Left forelimb (tissue), 1 donor: ENCODE measurements at regions not wholly inside any gene's neighbourhood (a gene's known extent, or its start where the extent isn't known, plus 50 kb on each side); places are given as distances from the start of the nearest gene placed in this dataset.

Experiments
- DNase-seq: peaks from one replicate; pipeline ENCODE4 v3.0.0-alpha.2; 2018; ENCODE audit warnings: low spot score

DNA sequence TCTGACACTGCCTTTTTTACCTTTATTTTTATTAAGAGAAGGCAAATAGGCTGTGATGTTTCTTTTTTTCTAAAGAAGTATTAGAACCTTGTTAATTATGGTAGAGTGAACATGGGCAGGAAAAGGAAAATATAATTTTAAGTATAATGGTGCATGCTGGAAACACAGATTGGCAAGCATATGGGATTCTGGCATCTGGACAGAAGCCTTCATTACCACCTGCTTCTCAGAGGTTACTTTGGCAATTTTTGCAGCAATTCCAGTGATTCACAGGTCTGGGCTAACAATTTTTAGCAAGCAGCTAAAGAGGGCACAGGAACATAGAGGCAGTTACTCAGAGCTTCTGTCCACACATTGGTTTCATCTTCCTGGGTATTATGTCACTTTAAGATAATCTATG, 258.3 kb downstream of the DIPK2A start:
- no peak for DNase-seq

DNA sequence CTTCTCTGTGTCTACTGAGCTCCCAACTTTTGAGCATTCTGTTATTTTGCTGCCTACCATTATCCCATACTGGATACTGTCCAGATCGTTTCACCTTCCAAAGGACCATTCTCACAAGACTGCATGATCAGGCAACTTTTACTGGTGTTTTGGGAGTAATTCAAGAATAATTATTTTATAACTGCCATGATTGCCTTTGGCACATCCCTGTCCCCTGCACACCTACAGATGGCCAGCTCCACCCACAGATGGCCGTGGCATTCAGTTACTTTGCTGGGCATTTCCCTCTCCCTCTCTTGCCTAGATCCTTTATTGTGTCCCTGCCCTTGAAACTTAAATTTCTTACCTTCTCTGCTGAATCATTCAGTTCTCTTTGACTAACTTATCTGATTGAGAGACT, 263.9 kb downstream of the DIPK2A start:
- no peak for DNase-seq

DNA sequence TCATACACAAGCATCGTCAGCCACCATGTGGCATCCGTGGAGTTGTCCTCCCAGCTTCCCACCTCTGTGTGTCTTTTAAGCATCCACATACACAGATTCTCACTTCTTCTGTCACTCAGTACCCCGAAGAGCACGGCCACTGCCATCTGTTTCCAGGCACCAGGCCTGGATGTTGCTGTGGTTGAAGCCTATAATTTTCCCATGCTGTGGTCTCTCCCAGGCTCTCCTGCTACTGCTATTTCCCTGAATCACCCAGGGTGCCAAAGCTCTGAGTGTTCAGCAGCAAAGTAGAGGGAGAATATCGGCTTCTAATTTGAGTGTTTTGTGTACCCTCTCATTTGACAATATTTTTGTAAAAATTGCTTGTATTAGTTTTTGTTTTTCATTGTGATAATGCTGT, 265.7 kb downstream of the DIPK2A start:
- no peak for DNase-seq

DNA sequence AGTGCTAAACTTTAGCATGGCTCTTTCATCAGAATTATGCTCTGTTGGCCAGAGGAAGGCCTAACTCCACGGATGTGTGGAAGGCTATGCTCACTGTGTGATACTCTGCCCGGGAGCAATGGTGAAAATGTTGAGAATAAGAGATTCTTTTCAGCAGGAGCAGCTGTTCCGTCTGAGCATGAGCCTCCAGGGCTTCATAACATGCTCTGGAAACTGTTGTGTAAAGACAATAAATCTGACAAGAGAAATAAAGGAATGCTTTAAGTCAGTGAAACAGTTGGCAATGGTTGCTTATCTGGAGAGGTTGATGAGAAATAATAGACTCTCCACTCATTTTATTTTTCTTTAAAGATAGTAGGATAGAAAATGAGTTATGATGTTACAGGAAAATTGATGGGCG, 269.8 kb downstream of the DIPK2A start:
- no peak for DNase-seq

DNA sequence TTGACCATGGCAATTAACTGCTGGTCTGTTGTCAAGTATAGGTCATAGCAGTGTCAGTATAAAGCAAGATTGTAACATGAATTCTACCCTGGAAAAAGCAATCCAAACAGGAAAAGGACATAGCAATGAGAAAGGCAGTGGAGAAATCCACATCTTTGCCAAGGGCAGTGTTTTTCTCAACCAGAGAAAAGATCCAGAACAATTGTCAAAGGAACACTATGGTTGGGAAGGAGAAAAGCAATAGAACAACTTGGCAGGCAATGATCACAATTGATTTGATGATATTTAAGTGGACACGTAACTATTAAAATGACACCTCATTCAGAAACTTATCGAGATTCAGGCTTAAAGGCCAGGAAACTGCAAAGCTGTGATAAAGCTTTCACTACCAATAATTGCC, 271.1 kb downstream of the DIPK2A start:
- DNase-seq: no peak

DNA sequence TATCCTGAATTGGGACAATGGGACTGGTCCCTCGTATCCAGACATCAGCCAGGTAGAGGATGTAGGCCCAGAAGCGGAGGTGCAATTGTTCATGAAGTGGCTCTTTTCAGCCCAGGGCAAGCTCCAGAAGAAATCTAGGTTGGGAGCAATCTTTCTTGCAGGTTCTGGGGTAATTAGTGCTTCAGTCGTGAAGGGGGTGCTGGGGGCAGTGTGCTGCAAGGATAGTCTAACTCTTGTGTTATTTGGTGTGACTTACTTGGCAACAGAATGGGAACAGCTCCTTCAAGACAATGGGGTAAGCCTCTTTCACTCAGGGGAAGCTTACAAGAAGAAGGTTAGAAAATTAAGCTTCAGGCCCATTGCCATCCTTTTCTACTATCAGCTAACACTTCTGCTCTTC, 273.0 kb downstream of the DIPK2A start:
- no peak for DNase-seq

DNA sequence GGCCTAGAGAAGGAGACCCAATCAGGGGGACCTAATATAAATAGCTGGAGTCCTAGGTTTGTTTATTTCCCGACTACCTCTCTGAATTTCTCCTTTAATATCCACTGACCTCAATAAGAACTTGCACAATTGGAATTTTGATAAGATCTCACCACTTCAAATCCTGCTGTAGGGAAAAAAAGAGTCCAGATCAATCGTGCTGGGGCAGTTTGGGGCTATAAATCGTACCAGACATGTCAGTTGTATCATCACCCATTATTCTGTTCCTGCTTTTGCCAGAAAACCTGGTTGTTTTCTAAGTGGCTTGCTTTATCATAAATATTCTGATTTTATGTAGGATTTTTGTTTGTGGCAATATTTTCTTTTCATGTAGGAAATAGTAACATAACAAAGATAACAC, 281.3 kb downstream of the DIPK2A start:
- no peak for DNase-seq

DNA sequence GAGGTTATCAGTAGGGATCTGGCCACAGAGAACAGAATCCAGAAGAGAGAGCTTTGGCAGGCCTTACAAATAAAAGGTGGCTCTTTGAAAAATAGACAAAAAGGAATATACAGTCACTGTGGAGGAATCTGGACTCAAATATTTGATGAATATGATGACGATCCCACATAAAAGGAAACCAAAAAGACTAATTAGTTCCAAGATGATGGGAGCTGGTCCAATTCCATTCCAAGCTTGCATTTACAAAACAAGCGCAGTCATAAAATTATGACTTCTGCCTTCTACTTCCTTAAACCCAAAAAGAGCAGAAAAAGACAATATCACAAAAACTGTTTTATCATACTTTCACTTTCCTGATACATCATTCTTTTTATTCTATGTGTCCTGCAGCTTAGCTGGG, 285.8 kb downstream of the DIPK2A start:
- no peak for DNase-seq

DNA sequence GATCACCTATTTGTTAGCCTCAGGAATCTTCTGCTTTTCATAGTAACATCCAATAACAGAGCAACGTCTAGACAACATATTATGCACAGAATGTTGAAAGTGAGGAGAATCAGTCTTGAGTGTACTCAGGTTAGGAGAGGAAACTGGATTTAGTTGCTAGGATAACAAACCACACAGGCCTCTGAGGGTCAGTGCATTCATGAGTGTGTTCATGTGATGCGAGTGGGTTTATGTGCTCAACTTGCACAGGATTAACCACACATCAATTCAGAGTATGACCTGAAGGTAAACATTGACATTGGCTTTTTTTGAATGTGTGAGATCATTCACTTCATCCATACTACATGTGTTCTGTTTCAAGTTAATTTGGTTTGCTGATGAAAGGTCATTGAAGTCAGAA, 287.6 kb downstream of the DIPK2A start:
- no peak for DNase-seq

DNA sequence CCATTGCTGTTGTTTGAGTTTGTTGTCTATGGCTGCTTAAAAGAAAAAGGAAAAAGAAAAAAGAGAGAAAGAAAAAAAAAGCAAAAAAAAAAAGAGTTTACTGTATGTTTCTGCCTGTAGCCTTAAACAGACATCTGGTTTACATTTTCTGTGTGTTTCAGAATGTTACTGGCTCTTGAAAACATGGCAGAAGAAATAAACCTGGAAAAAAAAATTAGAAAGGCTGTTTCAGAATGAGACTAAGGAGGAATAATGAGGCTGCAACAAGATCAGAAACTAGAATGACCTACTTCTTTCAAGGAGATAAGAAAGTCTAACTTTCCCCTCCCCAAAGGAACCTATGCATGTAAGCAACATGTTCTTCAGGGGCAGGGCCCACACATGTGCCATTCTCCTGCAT, 292.1 kb downstream of the DIPK2A start:
- DNase-seq: no peak

DNA sequence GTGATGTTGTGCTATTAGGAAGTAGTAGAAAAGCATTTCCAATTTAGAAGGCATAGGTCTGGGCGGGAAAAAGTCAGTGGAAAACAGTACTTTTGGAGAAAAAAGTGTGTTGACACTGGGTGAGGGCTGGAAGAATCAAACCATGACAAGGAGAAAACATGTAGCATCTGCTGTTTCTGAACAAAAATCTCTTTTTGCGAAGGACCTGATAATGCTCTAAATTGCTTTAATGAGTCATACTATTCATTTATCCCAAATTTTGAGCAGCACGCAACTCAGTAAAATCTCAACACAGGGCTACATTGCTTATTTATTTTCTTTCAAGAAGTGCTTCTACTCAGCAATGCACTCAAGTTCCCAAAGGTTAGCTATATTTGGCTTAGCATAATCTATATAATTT, 292.7 kb downstream of the DIPK2A start:
- no peak for DNase-seq

DNA sequence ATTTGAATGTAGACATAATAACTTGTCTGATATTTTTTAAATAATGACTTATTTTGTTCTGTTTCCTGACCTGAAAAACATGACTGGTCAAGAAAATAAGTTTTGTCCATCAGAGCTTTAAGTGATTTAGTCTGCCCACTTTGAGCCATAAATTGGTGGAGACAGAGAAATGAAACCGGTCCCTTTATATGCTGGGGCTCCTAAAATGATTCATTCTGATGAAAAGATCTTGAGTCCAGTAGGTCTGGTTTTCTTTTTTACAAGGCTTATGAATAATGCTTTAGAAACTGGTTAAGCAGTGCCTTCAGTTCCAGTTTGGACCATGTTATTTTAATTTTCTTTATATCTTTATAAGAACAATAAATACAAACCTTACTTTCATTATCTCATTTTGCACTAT, 293.2 kb downstream of the DIPK2A start:
- DNase-seq: no peak

DNA sequence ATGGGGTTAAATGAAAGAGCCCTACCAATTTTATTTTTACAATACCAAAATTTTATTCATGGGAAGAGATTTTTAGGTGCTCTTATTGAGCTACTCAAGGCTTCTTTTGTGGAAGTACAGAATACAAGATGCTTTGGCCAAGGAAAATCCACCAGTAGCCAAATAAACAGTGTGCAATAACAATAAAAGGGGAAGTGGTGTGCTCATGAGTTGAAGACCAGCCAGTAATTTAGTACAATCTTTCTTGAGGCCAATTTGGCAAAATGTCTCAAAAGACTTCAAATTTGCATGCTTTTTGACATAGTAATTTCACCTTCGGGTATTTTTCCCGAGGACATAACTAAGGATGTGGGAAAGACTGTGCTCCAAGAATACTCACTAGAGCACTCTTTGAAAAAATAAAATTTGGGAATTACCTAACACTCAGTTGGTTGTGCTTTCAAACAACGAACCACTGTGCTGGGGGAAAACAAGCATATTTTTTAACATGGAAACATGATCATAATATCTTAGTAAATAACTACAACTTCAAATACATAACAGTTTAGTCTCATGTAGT, 294.0 kb downstream of the DIPK2A start:
- no peak for DNase-seq

DNA sequence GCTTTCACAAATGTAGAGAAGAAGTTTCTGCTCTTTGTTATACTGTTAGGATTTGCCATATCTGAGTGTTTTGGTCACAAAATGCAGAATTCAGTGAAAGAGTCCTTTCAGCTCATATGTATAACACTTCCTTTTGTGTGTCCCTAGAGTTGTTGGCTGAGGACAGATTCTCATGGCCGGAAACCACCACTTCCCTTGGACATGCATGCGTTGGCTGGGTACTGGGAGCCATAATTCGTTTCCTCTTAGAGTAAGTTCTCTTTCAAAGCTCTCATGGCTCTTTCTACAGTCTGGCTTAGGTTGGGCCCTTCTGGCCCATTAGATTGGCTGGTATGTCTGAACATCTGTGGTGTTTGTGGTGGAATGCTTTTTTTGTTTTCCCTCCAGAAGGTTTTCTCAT, 298.5 kb downstream of the DIPK2A start:
- no peak for DNase-seq

DNA sequence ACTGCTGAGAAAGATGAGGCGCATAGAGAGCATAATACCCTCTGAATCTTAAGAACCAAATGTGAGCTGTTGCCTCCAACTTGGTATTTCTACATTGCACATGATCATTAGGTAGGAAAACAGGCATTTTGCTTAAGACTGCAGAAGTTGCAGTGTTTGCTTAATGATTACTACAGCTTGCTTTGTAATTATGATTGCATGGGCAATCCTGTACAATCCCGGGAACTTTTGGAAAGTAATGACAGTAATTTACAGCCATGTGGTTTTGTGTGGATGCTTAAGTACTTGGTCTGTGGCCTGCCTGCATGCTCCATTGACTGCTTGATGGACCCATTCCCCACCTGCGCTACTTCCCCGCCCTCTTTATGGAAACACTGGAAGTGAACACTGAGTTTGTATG, 301.1 kb downstream of the DIPK2A start:
- DNase-seq: no peak

DNA sequence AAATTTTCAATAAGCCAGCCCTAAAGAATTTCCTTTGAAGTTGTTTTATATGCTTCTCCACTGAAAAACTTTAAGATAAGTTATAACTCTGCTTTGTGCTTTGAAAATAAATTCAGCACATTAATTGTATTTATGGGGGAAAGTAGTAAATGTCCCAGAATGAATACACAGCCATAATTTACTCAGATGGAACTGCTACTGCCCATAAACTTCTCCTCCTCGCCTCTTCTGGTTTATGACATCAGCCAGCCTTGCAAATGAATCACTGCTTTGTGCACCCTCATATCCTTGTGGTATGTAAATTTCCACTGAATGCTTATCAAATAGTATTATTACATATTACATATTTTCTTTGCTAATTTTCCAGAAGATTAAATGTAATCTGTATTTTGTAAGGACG, 302.0 kb downstream of the DIPK2A start:
- no peak for DNase-seq

DNA sequence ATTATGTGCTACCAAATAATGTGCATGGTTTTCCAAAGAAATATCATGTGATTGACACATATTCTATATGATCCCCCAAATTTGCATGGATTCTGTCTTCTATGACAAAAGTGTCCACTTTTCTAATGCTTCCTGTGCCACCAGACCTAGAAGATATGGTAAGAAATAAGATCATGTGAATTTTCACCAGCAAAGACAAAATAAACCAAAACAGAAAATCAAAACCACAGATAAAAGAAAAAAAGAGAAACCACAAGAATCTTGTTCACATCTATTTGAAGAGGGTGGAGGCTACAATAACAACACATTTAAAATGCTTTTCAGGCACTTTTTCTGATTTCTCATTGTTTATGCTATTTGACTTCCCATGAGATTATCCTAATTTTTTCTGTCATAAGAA, 303.4 kb downstream of the DIPK2A start:
- DNase-seq: no peak

DNA sequence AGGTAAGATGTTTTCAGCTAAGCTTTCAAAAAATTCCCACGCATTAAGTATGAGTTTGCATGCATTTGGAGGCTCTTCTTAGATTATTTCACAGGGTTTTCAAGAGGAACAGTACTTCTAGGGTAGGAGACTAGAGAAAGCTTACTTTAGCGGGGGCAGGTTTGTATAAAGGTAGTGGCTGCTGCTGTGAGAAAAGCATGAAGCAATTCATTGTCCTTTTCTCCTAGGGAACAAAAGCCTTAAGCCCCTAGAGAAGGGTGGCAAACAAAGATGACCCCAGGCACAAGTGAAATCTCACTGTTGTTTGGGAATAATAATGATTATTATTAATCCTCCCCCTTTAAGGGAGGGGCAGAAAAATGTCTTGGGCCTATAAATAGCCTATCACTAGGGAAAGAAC, 310.7 kb downstream of the DIPK2A start:
- DNase-seq: no peak

DNA sequence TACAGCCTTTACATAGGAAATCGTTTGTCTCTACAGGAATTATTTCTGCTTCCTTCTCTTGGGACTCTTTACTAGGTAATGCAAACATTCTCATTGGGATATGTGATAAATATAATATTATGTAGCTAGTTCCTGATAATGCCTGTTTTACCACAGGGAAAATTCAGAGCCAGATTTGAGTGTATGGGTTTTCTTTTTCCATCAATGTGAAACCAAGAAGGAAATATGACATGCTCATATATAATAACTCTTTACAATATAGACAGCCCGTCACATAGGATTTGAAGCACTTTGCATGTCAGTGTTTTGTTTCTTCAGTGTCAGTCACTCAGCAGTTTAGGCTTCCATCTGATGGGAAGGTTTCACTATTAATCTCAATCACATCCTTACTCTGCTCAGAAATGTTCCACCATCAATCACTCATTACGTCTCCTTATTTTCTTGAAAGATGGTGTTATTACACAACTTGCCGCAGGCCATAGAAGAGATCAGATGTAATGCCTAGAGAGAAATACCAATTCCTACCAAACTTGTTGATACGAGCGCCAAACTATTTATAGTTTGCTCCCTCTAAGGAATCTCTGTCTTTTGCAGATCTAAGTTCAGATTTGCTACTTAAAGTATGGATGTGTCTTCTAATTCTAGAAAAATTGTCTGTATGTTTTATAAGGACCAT, 314.8 kb downstream of the DIPK2A start:
- no peak for DNase-seq

DNA sequence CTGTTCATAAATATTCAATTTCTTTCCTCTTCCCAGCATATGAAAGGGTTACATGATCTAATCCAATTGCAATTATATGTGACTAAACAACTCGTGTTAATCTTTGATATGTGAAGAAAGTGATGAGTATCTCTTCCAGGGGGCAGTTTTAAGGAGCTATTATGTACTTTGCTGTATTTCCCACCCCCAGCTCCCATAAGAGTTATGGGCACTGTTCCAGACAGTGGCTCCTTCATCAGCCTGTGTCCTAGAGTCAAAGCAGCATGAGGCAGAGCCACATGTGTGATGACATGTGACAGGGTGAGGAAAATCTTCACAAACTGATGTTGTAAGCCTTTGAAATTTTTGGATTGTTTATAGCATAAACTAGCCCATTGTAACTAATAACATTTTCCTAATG, 315.4 kb downstream of the DIPK2A start:
- no peak for DNase-seq

DNA sequence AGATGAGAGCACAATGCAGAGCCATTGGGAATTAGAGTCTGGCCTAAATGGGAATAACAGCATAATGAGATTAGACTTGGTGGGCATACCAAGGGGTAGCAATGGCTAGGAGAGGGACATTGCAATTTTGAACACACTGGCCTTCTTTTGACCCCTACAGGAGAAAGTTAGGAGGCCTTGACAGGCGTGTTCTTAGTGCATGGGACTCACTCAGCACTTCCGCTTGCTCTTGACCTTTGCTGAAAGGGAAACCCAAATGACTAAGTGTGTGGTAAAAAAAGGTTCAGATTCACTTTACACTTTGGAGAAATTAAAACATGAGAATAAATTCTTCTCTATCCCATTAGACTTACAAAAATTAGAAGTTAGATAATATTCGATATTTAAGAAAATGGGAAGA, 317.4 kb downstream of the DIPK2A start:
- no peak for DNase-seq

DNA sequence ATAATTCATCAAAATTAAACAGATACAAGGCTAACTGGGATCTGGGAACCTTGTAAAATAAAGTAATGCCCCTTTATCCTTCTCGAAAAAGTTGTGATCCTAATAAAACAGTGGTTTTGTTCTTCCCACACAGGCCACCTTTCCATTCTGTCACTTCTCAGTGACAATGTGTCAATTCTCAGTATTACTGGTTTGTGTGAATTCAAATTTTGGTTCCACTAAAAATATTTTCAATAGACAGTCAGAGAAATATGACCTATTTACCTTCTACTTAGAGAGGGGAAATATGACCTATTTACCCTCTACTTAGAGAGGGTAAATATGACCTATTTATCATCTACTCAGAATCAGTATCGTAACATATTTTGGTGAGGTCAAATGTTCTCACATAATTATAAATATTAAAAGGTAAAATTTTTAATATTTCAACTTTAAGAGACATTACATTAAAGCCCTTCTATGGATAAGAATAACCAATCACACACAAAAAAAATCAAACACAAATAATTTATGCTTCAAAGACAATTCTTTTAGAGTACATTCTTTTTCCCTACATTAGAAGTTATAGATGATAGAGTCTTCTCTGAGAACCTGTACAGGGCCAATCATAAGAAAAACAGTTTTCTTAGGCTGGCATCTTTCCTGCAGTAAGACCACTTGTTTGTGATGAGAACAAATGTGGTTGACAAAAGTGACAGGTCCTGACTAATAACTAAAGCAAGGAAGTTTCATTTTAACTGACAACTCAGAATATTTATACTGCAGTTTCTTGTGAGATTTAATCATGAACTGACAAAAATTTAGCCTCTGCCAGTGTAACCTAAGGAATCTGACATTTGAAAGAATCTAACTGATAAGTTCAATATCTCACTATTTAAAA, 323.3 kb downstream of the DIPK2A start:
- no peak for DNase-seq

DNA sequence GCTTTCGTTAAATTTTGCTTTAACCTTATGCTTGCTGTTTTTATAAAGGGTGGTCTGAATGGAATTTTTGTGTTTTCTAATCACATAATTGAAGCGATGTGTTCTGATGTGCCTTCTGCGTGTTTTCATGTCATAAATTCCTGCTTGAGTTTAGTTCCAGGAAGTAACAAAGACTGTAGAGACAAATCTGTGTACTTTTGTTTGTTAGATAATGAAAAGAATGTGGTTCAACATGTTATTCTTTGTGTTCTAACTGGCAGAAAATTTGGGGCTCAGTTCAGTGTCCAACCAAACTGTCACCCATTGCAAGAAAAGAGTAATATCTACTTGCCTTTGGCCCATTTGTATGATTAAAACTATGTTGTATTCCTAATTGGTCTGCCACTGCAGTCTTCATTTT, 324.0 kb downstream of the DIPK2A start:
- DNase-seq: no peak

DNA sequence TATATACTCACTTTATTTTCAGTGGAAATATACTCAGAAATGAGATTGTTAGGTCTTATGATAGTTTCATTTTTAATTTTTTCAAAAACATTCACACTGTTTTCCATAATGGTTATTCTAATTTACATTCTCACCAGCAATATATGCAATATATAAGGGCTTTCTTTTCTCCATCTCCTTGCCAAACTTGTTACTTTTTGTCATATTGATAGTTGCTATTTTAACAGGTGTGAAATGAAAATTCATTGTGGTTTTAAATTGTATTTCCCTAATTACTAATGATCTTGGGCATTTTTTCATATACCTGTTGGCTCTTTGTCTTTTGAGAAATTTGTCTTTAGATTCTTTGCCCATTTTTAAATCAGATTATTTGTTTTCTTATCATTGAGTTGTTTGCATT, 325.2 kb downstream of the DIPK2A start:
- no peak for DNase-seq
